HG02973 (cell line): ENCODE measurements at regions not wholly inside any gene's neighbourhood (a gene's known extent, or its start where the extent isn't known, plus 50 kb on each side); places are given as distances from the start of the nearest gene placed in this dataset.
"Not testable (repeated sequence)": the region's sequence is repeated elsewhere in the genome, so short reads cannot be mapped to it uniquely, and the experiment has no call there.

ENCODE experiments used
- ATAC-seq: cut with Tn5 transposase; IDR thresholded peaks from one replicate; pipeline ENCODE4 v1.9.1; 2021; ENCODE audit warnings: moderate library complexity; ENCODE audit not compliant: unreplicated experiment

DNA sequence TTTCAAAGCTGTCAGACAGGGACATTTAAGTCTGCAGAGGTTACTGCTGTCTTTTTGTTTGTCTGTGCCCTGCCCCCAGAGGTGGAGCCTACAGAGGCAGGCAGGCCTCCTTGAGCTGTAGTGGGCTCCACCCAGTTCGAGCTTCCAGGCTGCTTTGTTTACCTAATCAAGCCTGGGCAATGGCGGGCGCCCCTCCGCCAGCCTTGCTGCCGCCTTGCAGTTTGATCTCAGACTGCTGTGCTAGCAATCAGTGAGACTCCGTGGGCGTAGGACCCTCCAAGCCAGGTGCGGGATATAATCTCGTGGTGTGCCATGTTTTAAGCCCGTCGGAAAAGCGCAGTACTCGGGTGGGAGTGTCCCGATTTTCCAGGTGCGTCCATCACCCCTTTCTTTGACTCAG, 919.2 kb upstream of the ARRDC3 start:
- not testable (repeated sequence) for ATAC-seq

DNA sequence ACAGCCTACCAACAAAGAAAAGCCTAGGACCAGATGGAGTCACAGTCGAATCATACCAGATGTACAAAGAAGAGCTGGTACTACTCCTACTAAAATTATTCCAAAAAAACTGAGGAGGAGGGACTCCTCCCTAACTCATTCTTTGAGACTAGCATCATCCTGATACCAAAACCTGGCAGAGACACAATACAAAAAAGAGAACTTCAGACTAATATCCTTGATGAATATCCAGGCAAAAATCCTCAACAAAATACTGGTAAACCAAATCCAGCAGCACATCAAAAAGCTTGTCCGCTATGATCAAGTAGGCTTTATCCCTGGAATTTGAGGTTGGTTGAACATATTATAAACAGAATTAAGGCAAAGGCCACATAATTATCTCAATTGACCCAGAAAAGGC, 900.4 kb upstream of the ARRDC3 start:
- ATAC-seq: no peak

- ATAC-seq: not testable (repeated sequence)
These were observed 888.6 kb upstream of the ARRDC3 start for GRCh38 chr5:92271750-92272149.

DNA sequence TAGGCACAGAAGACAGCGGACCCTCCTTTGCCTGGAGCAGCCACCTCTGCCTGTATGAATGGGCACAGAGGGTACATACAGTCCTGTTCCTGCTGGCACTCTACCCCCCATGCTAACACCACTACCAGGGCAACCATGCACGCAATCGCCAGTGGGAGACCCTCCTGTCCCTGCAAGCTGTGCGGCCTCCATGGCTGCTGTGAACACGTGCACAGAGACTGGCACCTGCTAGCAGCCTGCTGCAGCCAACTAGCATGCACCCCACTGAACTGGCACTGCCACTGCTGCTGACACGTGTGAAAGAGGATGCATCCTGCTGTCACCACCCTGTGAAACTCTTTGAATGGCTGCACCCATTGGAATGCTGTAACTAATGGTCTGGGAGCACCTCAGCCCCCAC, 885.2 kb upstream of the ARRDC3 start:
- ATAC-seq: no peak

DNA sequence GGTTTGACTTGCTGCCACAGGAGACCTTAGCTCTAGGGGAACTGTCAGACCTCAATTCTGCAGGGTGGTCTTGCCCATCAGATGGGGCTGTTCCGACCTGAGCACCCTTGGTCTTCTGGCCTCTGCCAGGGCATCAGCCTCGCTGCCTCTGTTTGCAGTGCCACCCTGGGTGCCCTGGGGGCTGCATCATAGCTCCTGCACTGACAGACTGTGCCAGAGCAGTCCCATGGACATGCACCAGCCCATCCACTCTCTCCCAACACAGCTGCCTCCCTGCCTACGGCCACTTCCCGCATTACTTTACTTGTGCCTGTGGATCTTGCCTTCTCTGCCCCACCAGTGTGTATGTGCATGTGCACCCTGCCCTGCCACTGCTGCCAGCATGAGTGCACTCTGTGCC, 884.7 kb upstream of the ARRDC3 start:
- ATAC-seq: no peak

GRCh38 chr5:92265804-92266203, 882.7 kb upstream of the ARRDC3 start:
- ATAC-seq: no peak

- ATAC-seq: not testable (repeated sequence)
These were observed 872.5 kb upstream of the ARRDC3 start for GRCh38 chr5:92255605-92256004.

DNA sequence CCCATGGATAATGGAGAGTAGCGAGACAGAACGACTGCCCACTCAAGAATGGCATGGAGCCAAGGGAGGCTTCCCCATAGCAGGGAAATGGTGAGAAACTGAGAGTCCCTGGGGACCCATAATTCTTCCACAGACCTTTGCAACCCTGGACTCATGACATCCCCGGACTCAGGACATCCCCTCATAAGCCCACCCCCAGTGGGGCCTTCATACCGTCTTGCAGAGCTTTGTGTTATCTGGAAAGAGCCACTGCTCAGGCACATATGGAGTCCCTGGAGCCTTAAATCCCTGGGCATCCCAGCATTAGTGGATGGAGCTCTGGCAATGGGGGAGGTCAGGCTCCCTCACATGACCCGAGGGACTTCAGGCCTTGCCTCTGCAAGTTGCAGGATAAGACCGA, 865.4 kb upstream of the ARRDC3 start:
- ATAC-seq: no peak

DNA sequence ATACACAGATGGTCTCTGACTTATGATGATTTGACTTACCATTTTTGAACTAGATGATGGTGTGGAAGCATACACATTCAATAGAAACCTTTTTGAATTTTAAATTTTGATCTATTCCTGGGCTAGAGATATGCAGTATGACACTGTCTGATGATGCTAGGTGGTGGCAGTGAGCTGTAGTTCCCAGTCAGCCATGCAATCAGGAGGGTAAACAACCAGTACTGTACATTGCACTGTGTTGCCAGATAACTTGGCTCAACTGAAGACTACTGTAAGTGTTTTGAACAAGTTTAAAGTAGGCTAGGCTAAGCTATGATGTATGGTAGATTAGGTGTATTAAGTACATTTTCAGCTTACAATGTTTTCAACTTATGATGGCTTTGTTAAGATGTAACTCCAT, 859.1 kb upstream of the ARRDC3 start:
- ATAC-seq: no peak

- no peak for ATAC-seq
These were observed 854.8 kb upstream of the ARRDC3 start for GRCh38 chr5:92237896-92238295.

DNA sequence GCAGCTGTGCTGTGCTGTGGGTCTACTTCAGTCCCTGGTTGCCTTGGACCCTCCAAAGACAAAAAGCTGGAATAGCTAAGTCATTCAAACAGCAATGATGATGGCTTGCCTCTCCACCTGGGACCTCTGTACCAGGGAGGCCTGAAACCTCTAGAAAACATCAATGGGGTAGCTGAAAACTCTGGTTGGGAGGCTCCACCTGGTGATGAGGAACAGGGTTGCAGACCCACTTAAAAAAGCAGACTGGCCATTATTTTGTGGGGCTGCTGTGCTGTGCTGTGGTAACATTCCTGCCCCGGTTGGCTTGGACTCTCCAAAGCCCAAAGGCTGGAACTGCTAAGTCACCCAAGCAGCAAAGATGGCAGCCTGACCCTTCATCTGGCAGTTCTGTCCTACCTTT, 839.3 kb upstream of the ARRDC3 start:
- no peak for ATAC-seq

DNA sequence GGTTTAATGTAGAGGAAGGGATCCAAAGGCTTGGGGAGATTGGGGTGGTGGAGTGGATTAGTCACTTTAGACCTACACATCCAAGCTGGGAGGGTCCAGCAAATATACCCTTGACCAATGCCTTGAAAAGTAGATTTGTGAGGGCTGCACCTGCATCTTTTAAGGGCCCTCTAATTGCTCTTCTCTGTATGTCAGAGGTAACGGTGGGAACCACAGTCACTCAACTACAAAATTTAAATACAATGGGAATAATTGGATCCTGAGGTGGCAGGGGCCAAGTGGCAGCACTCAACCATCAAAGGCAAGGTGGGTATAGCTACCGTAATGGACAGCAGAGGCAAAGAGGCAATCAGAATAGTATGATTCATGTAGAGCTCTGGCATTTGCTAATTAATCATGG, 833.7 kb upstream of the ARRDC3 start:
- not testable (repeated sequence) for ATAC-seq

DNA sequence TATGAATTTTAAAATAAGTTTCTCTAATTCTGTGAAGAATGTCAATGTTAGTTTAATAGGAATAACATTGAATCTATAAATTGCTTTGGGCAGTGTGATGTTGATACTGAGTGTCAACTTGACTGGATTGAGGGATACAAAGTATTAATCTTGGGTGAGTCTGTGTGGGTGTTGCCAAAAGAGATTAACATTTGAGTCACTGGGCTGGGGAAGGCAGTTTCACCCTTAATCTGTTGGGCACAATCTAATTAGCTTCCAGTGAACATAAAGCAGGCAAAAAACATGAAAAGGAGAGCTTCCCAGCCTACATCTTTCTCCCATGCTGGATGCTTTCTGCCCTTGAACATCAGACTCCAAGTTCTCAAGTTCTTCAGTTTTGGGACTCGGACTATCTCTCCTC, 832.0 kb upstream of the ARRDC3 start:
- ATAC-seq: no peak

GRCh38 chr5:92208265-92208664, 825.1 kb upstream of the ARRDC3 start:
- ATAC-seq: no peak

DNA sequence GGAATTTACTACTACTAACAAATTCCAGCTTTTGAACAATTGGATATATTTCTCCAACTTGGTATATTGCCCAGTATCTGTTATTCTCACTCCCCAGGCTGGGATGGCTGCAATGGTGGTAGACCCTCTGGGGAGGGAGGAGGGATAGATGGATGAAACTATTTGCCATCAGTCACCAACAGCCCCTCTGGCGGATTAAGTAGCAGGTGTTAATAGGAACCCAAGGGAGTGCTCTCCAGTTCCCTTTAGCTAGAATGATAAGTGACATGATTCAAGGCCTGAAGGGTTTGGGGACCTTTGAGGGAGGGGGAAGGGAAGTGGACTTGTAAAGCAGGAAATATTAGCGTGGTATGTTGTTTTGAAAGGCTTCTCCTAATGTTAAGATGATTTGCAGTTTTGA, 824.0 kb upstream of the ARRDC3 start:
- ATAC-seq: no peak

GRCh38 chr5:92206681-92207080, 823.6 kb upstream of the ARRDC3 start:
- ATAC-seq: no peak

DNA sequence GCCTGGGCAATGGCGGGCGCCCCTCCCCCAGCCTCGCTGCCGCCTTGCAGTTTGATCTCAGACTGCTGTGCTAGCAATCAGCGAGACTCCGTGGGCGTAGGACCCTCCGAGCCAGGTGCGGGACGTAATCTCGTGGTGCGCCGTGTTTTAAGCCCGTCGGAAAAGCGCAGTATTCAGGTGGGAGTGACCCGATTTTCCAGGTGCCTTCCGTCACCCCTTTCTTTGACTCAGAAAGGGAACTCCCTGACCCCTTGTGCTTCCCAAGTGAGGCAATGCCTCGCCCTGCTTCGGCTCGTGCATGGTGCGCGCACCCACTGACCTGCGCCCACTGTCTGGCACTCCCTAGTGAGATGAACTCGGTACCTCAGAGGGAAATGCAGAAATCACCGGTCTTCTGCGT, 815.9 kb upstream of the ARRDC3 start:
- not testable (repeated sequence) for ATAC-seq

GRCh38 chr5:92181656-92182055, 798.5 kb upstream of the ARRDC3 start:
- no peak for ATAC-seq

- ATAC-seq: no peak
These were observed 797.3 kb upstream of the ARRDC3 start for GRCh38 chr5:92180391-92180790.

- ATAC-seq: no peak
These were observed 796.5 kb upstream of the ARRDC3 start for GRCh38 chr5:92179651-92180050.

- ATAC-seq: no peak
These were observed 794.9 kb upstream of the ARRDC3 start for GRCh38 chr5:92177926-92178487.

DNA sequence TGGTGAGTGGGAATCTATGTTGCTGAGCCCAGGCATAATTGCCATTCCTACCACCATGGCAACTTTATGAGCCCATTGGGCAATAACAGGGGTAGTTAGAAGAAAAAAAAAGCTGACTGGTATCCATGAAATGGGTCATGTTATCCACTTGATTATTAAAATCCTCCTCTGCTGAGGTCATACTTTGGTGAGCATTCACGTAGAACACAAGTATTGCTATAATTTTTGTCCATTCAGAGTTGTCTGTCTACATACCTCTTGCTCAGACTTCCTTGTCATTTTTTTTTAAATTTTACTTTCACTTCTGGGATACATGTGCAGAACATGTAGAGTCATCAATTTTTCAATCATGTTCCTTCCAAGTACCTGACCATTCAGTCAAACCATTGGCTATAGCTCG, 780.8 kb upstream of the ARRDC3 start:
- no peak for ATAC-seq

- ATAC-seq: no peak
These were observed 764.7 kb upstream of the ARRDC3 start for GRCh38 chr5:92147798-92148197.

GRCh38 chr5:92147266-92147665, 764.1 kb upstream of the ARRDC3 start:
- ATAC-seq: no peak
